Activated CD8-positive, alpha-beta memory T cell treated with anti-CD3 and anti-CD28 coated beads, Interleukin-2, amount 10 ng/mL, durations not matched to agents 7 days and 5 days (primary cell): ENCODE measurements at regions not wholly inside any gene's neighbourhood (a gene's known extent, or its start where the extent isn't known, plus 50 kb on each side); places are given as distances from the start of the nearest gene placed in this dataset.

ENCODE experiments used
- ATAC-seq: fragments of 150-1000 bp; cut with Tn5 transposase; one replicate; pipeline ENCODE4 v1.10.0; 2021; ENCODE audit warnings: moderate library complexity
- CTCF ChIA-PET: fragments of 350-600 bp; sonication (Branson Sonifier 250); formaldehyde crosslinking; loops from one replicate; lab custom pipeline; 2021; ENCODE audit warnings: antibody characterized with exemption; lab: Charles Lee
- DNase-seq: peaks from one replicate; pipeline ENCODE4 v3.0.0-alpha.2; 2020
- H3K27ac Mint-ChIP-seq: one replicate; pipeline ENCODE4 v1.8.0; 2021; ENCODE audit warnings: mild to moderate bottlenecking, mixed read lengths
- H3K27me3 Mint-ChIP-seq: one replicate; pipeline ENCODE4 v1.8.0; 2021; ENCODE audit warnings: mixed read lengths
- H3K36me3 Mint-ChIP-seq: one replicate; pipeline ENCODE4 v1.8.0; 2021; ENCODE audit warnings: mild to moderate bottlenecking, mixed read lengths
- H3K4me1 Mint-ChIP-seq: one replicate; pipeline ENCODE4 v1.8.0; 2021; ENCODE audit warnings: mixed read lengths
- H3K4me3 Mint-ChIP-seq: one replicate; pipeline ENCODE4 v1.8.0; 2021; ENCODE audit warnings: mild to moderate bottlenecking, moderate library complexity, mixed read lengths
- H3K9me3 Mint-ChIP-seq: one replicate; pipeline ENCODE4 v1.8.0; 2022; ENCODE audit warnings: low read depth, mixed read lengths

DNA sequence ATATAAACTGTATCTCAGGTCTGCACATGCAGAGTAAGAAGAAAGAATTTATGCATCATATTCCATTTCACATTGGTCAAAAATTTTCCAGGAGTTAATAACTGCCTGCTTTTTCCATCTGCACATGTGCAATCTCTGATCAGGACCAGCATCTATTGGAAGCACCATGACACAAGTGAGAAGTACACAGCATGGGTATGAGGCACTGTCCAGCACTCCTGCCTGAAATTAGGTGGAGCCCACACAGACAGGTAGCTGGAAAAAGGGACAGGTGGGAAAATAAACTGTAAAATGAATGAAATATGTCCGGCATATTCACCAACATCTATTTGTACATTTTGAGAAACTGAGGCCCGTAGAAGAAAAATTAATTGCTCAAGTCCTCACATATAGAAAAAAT is 609.2 kb upstream of the NXPH2 start:
- CTCF ChIA-PET, result no interaction called here
- Mint-ChIP-seq H3K9me3 (peaks cover 7% of the 10 kb centered on the region), H3K4me1 (no peaks in the 10 kb centered on the region), H3K27ac (no peak overlapping the region), H3K36me3 (no peaks in the 10 kb centered on the region), H3K27me3 (no peaks in the 10 kb centered on the region), H3K4me3 (no peak overlapping the region)
- ATAC-seq (no peak), DNase-seq (no peak)

DNA sequence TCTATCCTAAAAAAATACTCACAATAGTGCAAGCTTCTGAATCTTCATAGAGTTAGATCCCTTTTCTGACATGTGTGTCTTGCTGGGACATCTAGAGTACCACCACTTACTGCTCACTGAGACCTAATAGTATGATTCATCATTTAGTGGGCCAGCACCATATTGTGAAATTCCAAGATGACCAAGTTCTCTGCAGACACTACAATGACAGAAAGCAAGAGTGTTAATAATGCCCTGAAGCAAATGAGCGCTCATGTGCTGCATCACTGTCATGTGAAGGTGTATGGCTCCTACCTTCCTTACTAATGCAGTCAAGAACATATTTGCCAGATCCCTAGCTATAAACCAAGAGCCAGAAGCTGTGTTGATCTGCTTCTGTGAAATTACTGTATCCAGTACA is 606.2 kb upstream of the NXPH2 start:
- Mint-ChIP-seq H3K27me3 (no peaks in the 10 kb centered on the region), H3K36me3 (no peaks in the 10 kb centered on the region), H3K27ac (no peak overlapping the region), H3K9me3 (peaks cover 8% of the 10 kb centered on the region), H3K4me1 (no peaks in the 10 kb centered on the region), H3K4me3 (no peak overlapping the region)
- DNase-seq (no peak), ATAC-seq (no peak)
- CTCF ChIA-PET, result no interaction called here

GRCh38 chr2:139383532-139383931 is 603.3 kb upstream of the NXPH2 start:
- H3K4me1 Mint-ChIP-seq, result no peaks in the 10 kb centered on the region
- CTCF ChIA-PET, result no interaction called here
- ATAC-seq, result no peak
- H3K4me3 Mint-ChIP-seq, result no peak overlapping the region
- DNase-seq, result no peak
- no peaks in the 10 kb centered on the region for H3K27me3 Mint-ChIP-seq
- peaks cover 7% of the 10 kb centered on the region for H3K9me3 Mint-ChIP-seq
- no peaks in the 10 kb centered on the region for H3K36me3 Mint-ChIP-seq
- H3K27ac Mint-ChIP-seq, result no peak overlapping the region

DNA sequence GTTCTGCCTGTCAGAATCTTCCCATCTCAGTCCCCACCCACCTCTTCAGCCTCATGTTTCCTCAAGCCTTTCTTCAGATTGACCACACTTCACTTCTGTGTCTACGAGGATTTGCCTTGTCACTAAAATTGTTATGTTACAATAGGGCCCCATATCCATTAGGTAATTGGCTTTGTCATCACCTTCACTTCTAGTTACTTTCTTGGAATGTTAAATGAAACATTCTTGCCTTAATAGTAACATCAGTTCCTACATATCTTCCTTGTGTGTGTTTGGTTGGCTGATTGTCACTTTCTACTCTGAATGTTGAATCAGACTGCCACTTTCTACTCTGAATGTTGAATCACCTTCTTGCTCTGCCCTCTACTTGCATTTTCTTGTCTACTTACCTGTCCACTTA is 599.9 kb upstream of the NXPH2 start:
- no peaks in the 10 kb centered on the region for H3K27me3 Mint-ChIP-seq

DNA sequence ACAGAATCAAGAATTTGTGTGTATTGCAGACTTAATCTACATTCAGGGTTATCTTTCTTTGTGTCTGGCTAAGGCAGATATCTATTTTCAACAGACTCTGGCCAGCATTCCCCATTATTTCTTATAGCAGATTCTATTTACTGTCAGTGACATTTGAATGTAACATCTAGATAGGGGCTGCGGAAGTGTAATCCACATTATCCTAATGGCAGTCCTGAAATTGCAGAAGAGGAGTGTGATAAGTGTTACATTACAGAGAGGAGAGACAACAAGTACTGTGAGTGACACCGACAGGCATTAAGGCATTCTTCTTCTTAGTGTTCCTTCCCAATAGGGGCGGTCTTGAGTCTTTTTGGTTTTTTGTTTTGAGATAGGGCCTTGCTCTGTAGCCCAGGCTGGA is 598.2 kb upstream of the NXPH2 start:
- H3K4me3 Mint-ChIP-seq, result no peak overlapping the region
- no peaks in the 10 kb centered on the region for H3K4me1 Mint-ChIP-seq
- H3K9me3 Mint-ChIP-seq, result peaks cover 9% of the 10 kb centered on the region
- DNase-seq, result no peak
- no peak overlapping the region for H3K27ac Mint-ChIP-seq
- H3K36me3 Mint-ChIP-seq, result no peaks in the 10 kb centered on the region
- no peak for ATAC-seq
- CTCF ChIA-PET, result no interaction called here
- no peaks in the 10 kb centered on the region for H3K27me3 Mint-ChIP-seq

More for the DNA sequence above, 599.9 kb upstream of the NXPH2 start:
- peaks cover 9% of the 10 kb centered on the region for H3K9me3 Mint-ChIP-seq
- H3K4me1 Mint-ChIP-seq, result no peaks in the 10 kb centered on the region
- ATAC-seq (no peak), DNase-seq (no peak)
- CTCF ChIA-PET, result no interaction called here
- no peak overlapping the region for H3K4me3 Mint-ChIP-seq
- H3K27ac Mint-ChIP-seq, result no peak overlapping the region
- H3K36me3 Mint-ChIP-seq, result no peaks in the 10 kb centered on the region

GRCh38 chr2:139374296-139374850 is 594.2 kb upstream of the NXPH2 start:
- Mint-ChIP-seq H3K4me1 (no peaks in the 10 kb centered on the region), H3K9me3 (peaks cover 9% of the 10 kb centered on the region), H3K27me3 (no peaks in the 10 kb centered on the region), H3K4me3 (no peak overlapping the region), H3K36me3 (no peaks in the 10 kb centered on the region), H3K27ac (no peak overlapping the region)
- DNase-seq (no peak), ATAC-seq (no peak)
- CTCF ChIA-PET, result no interaction called here

- no peak for ATAC-seq
- no peak overlapping the region for H3K27ac Mint-ChIP-seq
- CTCF ChIA-PET, result no interaction called here
Measured at GRCh38 chr2:139369423-139370409, 589.5 kb upstream of the NXPH2 start.

GRCh38 chr2:139367416-139367815 is 587.2 kb upstream of the NXPH2 start:
- H3K36me3 Mint-ChIP-seq, result no peaks in the 10 kb centered on the region
- H3K27ac Mint-ChIP-seq, result no peak overlapping the region
- H3K27me3 Mint-ChIP-seq, result no peaks in the 10 kb centered on the region
- DNase-seq, result no peak
- no peak overlapping the region for H3K4me3 Mint-ChIP-seq
- H3K4me1 Mint-ChIP-seq, result no peaks in the 10 kb centered on the region
- CTCF ChIA-PET, result no interaction called here
- H3K9me3 Mint-ChIP-seq, result peaks cover 6% of the 10 kb centered on the region
- no peak for ATAC-seq

More at GRCh38 chr2:139369423-139370409, 589.5 kb upstream of the NXPH2 start:
- peaks cover 6% of the 10 kb centered on the region for H3K9me3 Mint-ChIP-seq
- H3K27me3 Mint-ChIP-seq, result no peaks in the 10 kb centered on the region
- no peaks in the 10 kb centered on the region for H3K4me1 Mint-ChIP-seq
- no peak for DNase-seq
- no peak overlapping the region for H3K4me3 Mint-ChIP-seq
- H3K36me3 Mint-ChIP-seq, result no peaks in the 10 kb centered on the region

- H3K9me3 Mint-ChIP-seq, result peaks cover 6% of the 10 kb centered on the region
- no peaks in the 10 kb centered on the region for H3K36me3 Mint-ChIP-seq
- no peak overlapping the region for H3K4me3 Mint-ChIP-seq
- DNase-seq, result no peak
- no peak for ATAC-seq
- no peaks in the 10 kb centered on the region for H3K27me3 Mint-ChIP-seq
- H3K27ac Mint-ChIP-seq, result no peak overlapping the region
- H3K4me1 Mint-ChIP-seq, result no peaks in the 10 kb centered on the region
- CTCF ChIA-PET, result no interaction called here
Measured at GRCh38 chr2:139366681-139367080, 586.5 kb upstream of the NXPH2 start.

DNA sequence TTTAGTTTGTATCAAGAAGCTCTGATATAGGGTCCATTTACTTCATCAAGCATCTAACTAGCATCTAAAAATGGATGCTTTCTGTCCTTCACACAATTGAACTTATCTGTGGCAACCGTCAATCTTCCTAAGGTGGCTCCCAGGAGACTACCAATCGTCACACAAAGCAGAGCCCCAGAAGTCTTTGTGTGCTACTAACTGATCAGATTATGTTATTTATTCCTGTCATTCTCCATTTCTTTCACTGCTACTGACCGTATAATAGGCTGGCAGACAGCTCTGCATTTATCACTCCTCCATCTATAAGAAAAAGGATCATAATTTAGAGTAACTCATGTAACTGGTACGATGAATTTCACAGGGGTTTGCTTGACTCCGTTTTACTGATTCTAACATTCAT is 585.0 kb upstream of the NXPH2 start:
- CTCF ChIA-PET, result no interaction called here
- ATAC-seq (no peak), DNase-seq (no peak)
- Mint-ChIP-seq H3K27ac (no peak overlapping the region), H3K9me3 (peaks cover 5% of the 10 kb centered on the region), H3K4me3 (no peak overlapping the region), H3K27me3 (no peaks in the 10 kb centered on the region), H3K4me1 (no peaks in the 10 kb centered on the region), H3K36me3 (no peaks in the 10 kb centered on the region)

GRCh38 chr2:139360654-139361053 is 580.5 kb upstream of the NXPH2 start:
- ATAC-seq, result no peak
- no peak for DNase-seq
- H3K9me3 Mint-ChIP-seq, result no peaks in the 10 kb centered on the region
- H3K27ac Mint-ChIP-seq, result no peak overlapping the region
- CTCF ChIA-PET, result no interaction called here
- no peak overlapping the region for H3K4me3 Mint-ChIP-seq
- H3K27me3 Mint-ChIP-seq, result no peaks in the 10 kb centered on the region
- H3K36me3 Mint-ChIP-seq, result no peaks in the 10 kb centered on the region
- H3K4me1 Mint-ChIP-seq, result no peaks in the 10 kb centered on the region

DNA sequence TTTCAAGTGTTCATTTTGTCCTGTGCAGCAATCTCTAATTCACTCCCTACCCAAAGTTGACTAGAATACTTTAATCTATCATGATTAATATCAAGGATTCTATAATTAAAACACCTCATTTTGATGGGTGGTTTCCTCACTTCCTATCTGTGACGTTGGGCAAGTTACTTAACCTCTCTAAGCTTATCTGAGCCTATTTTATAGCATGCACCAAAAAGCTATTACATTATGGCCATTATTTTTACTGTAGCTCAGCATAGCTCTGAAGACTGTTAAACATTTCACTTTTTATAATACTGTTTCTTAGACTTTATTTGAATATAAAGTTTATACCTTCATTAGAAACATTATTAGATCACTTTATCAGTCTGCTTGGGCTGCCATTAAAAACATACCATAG is 579.6 kb upstream of the NXPH2 start:
- CTCF ChIA-PET, result no interaction called here
- H3K27ac Mint-ChIP-seq, result no peak overlapping the region
- no peaks in the 10 kb centered on the region for H3K36me3 Mint-ChIP-seq
- no peaks in the 10 kb centered on the region for H3K27me3 Mint-ChIP-seq
- ATAC-seq (no peak), DNase-seq (no peak)
- H3K9me3 Mint-ChIP-seq, result no peaks in the 10 kb centered on the region
- no peak overlapping the region for H3K4me3 Mint-ChIP-seq
- no peaks in the 10 kb centered on the region for H3K4me1 Mint-ChIP-seq

DNA sequence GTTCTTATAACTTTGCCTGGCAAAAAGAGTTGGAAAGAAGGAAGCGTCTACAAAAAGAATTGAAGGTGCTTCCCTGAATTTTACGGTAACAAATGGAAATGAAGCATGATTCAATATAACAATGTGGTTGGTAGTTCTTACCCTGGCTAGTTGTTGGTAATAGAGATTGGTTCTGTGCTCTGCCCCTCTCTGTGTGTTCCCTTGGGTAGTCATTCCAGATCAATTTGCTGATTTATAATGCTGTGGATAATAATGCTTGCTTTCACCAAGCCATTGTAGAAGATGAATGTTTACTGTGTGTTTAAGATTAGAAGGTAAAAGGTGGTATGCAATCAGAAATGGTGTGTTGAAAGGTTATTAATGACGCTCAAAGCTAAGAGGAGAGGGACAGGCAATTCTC is 577.8 kb upstream of the NXPH2 start:
- Mint-ChIP-seq H3K27me3 (no peaks in the 10 kb centered on the region), H3K9me3 (peaks cover 4% of the 10 kb centered on the region), H3K4me1 (no peaks in the 10 kb centered on the region), H3K36me3 (no peaks in the 10 kb centered on the region), H3K4me3 (no peak overlapping the region), H3K27ac (no peak overlapping the region)
- CTCF ChIA-PET, result no interaction called here
- no peak for DNase-seq
- no peak for ATAC-seq

DNA sequence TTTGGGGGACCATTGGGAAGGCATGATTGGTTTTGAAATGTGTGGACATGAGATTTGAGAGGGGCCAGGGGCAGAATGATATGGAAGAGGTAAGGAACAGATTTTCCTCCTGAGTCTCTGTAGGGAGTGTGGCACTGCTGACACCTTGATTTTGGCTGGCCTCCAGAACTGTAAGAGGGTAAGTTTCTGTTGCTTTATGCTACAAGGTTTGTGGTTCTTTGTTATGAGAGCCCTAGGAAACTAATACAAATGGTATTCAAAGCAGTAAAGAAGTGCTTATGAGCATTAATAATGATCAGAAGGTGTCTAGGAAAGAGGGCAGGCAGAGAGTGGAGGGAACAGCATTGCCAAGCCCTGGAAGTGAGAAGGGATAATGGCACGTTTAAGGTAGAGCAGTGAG is 574.3 kb upstream of the NXPH2 start:
- Mint-ChIP-seq H3K4me1 (no peaks in the 10 kb centered on the region), H3K36me3 (no peaks in the 10 kb centered on the region), H3K4me3 (no peak overlapping the region), H3K27ac (no peak overlapping the region), H3K27me3 (no peaks in the 10 kb centered on the region), H3K9me3 (peaks cover 7% of the 10 kb centered on the region)
- ATAC-seq (no peak), DNase-seq (no peak)
- CTCF ChIA-PET, result no interaction called here
